ENCODE measurements at regions not wholly inside any gene's neighbourhood (a gene's known extent, or its start where the extent isn't known, plus 50 kb on each side); places are given as distances from the start of the nearest gene placed in this dataset.

DNA sequence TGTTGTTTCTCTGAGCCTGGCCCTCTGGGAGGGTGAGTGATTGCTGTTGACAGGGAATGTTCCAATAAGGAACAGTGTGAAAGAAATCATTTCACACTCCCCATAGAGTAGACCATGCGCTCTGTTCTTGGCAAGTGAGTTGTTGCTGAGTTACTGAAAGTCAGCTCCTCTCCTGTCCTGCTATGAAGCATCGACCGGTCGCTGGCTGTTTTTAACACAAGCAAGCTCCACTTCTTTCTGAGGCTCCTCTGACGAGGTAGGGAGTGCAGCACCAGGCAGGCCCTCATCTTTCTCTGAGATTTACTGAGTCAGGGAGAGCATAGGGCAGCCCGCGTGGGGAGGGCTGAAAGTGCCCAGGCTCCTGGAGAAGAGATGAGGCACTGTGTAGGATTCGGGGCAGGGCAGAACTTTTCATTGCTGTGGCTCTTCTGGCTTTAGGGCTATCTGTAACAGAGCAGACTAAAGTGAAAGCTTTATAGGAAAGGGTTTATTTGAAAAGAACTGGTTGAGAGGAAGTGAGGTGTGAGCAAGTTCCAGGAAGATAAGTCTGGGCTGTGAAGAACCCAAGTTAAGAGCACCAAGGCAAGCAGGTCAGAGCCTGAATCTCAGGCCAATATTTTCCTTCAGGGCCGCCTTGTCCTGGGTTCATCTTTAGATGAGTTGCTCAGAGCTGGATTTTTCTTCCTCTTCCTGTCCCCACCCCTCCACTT lies 332.2 kb downstream of the CCSER2 start:
- intact Hi-C loops (cut with DNase I): no loop called here
- no peaks in the 10 kb centered on the region for H3K4me1 ChIP-seq
- no peaks in the 10 kb centered on the region for H3K27me3 ChIP-seq (ENCODE audit: low read depth)
- peak overlapping the region; percentile 46 for H3K27ac ChIP-seq
- H3K9me3 ChIP-seq: no peaks in the 10 kb centered on the region
- TF ChIP-seq, protein P1, sequence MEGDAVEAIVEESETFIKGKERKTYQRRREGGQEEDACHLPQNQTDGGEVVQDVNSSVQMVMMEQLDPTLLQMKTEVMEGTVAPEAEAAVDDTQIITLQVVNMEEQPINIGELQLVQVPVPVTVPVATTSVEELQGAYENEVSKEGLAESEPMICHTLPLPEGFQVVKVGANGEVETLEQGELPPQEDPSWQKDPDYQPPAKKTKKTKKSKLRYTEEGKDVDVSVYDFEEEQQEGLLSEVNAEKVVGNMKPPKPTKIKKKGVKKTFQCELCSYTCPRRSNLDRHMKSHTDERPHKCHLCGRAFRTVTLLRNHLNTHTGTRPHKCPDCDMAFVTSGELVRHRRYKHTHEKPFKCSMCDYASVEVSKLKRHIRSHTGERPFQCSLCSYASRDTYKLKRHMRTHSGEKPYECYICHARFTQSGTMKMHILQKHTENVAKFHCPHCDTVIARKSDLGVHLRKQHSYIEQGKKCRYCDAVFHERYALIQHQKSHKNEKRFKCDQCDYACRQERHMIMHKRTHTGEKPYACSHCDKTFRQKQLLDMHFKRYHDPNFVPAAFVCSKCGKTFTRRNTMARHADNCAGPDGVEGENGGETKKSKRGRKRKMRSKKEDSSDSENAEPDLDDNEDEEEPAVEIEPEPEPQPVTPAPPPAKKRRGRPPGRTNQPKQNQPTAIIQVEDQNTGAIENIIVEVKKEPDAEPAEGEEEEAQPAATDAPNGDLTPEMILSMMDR (IDR thresholded peaks at IDR 0.05): no peak
- DNase-seq (no peak), ATAC-seq (peak; percentile 26 to 34)
- H3K36me3 ChIP-seq: no peaks in the 10 kb centered on the region
- H3K4me3 ChIP-seq: peak overlapping the region; percentile 29

DNA sequence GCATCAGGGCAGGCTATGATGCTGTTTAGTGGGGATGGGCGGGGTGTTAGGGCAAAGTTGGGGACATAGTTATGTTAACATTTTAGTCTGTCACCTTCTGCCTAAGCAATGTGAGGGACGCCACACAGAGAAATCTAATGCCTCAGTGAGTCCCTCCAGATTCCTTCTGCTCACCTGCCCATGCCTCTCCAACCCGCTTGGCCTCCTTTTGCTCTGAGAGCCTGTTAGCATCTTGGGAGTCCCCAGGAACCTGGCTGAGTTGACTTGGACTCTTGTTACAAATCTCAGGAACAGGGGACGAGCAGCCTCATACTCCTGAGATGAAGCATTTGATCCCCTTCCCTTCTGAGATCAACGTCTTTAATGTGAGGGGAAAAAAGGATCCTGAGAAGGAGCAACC lies 336.8 kb downstream of the CCSER2 start:
- Histone ChIP-seq H3K4me3 (peak overlapping the region; percentile 27), H3K27ac (peak overlapping the region; percentile 65)

DNA sequence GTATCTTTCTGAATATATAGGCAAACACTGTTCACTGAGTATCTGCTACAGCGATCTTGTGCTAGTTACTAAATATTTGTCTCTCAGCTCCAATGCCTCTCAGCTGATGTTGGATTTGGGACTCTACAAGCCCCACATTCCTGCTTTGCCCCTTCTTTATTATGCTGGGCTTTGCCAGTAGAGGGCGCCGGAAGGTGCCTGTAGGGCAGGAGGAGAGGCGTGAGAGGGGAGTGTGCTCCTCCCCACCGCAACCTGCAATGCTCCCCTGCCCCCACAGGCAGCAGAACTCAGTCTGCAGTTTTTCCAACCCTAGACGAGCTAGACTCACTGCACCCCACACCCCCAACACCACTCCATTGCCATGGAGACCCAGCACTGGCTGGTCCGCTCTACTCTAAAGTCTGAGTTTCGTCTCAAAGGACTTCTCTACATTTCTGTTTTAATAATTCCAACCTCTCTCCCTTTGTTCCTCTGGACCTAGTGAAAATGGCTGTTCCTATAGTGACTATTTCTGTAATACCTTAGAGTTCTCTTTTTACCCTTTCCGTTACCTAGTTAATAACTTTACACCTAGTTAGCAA lies 337.6 kb downstream of the CCSER2 start:
- peak overlapping the region; percentile 65 for H3K27ac ChIP-seq
- H3K9me3 ChIP-seq: no peaks in the 10 kb centered on the region
- H3K4me3 ChIP-seq: no peak overlapping the region
- DNase-seq (peak; percentile 85), ATAC-seq (peak; percentile 76 to 90)
- H3K36me3 ChIP-seq: no peaks in the 10 kb centered on the region
- intact Hi-C loops (cut with DNase I): no loop called here
- H3K27me3 ChIP-seq (ENCODE audit: low read depth): no peaks in the 10 kb centered on the region
- TF ChIP-seq, protein P1 (IDR thresholded peaks at IDR 0.05): peak; percentile 59
- H3K4me1 ChIP-seq: no peaks in the 10 kb centered on the region

More for the DNA sequence above, 336.8 kb downstream of the CCSER2 start:
- Histone ChIP-seq H3K36me3 (no peaks in the 10 kb centered on the region), H3K27me3 (ENCODE audit: low read depth) (no peaks in the 10 kb centered on the region), H3K4me1 (no peaks in the 10 kb centered on the region), H3K9me3 (no peaks in the 10 kb centered on the region)
- TF ChIP-seq, protein P1 (IDR thresholded peaks at IDR 0.05): no peak
- DNase-seq (no peak), ATAC-seq (no peak)
- intact Hi-C loops (cut with DNase I): no loop called here

DNA sequence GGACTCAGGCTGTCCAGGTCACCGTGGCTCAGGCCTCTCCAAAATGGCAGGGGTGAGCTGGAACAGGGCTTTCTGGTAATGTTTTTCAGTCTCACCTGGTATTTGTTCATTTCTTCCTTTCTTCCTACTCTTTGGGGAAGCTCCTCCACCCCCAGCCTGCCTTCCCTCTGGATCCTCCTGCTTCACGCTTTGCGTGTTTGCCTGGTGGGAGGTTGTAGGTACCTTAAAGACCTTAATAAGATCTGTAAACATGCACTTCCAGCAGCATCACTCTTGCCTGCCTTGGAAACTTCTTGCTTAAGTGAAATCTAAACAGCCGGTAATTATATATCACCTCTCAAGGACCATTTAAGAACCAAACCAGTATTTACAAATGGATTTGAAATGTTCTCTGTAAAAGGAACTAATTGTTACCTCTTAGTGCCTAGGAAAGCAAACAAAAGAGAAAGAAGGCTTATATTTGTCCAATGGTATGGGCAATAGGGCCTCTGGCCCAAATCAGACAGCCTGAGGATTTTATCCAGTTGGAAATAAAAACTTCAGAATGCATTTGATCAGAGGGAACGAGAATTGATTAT lies 339.9 kb downstream of the CCSER2 start:
- Histone ChIP-seq H3K36me3 (no peaks in the 10 kb centered on the region), H3K4me1 (no peaks in the 10 kb centered on the region), H3K27ac (peak overlapping the region; percentile 43), H3K4me3 (no peak overlapping the region), H3K9me3 (no peaks in the 10 kb centered on the region), H3K27me3 (ENCODE audit: low read depth) (no peaks in the 10 kb centered on the region)
- intact Hi-C loops (cut with DNase I): no loop called here
- TF ChIP-seq, protein P1 (IDR thresholded peaks at IDR 0.05): no peak
- no peak for DNase-seq
- peak; percentile 54 to 79 for ATAC-seq

DNA sequence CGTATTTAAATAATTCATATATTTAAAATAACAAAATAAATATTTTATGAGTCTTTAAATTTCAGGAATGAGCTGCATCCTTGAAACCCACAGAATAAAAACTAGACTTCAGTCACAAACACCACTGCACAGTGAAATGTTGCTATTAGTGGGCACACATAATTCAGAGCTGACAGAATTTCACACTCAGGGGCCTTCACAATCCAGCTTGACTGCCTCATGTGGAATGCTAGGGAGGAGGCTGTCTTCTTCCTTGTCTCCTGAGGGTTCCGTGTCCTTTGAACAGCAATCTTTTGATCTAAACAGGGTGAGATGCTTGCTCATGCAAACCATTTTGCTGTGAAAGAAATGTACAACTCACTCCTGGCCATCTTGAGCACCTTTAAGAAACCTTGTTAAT lies 346.7 kb downstream of the CCSER2 start:
- H3K27ac ChIP-seq: no peak overlapping the region
- H3K4me3 ChIP-seq: no peak overlapping the region
- H3K4me1 ChIP-seq: no peaks in the 10 kb centered on the region
- no peaks in the 10 kb centered on the region for H3K9me3 ChIP-seq
- intact Hi-C loops (cut with DNase I): no loop called here
- no peaks in the 10 kb centered on the region for H3K27me3 ChIP-seq (ENCODE audit: low read depth)
- TF ChIP-seq, protein P1 (IDR thresholded peaks at IDR 0.05): no peak
- DNase-seq (no peak), ATAC-seq (no peak)
- H3K36me3 ChIP-seq: no peaks in the 10 kb centered on the region

Data from lower lobe of right lung (tissue), 2 donors.